PFSK-1 (cell line): ENCODE measurements at regions not wholly inside any gene's neighbourhood (a gene's known extent, or its start where the extent isn't known, plus 50 kb on each side); places are given as distances from the start of the nearest gene placed in this dataset.

Experiments used
- FOXP2 ChIP-seq: optimal IDR thresholded peaks from 2 replicates; pipeline ENCODE3; 2011; ENCODE audit warnings: borderline replicate concordance, control low read depth, inconsistent platforms; ENCODE audit not compliant: insufficient read depth; ENCODE audit errors: extremely low read length, extremely low read depth
- POLR2AphosphoS5 ChIP-seq: IDR thresholded peaks from 2 replicates; pipeline ENCODE4 v1.6.1; 2012; ENCODE audit warnings: low read depth, mild to moderate bottlenecking, control low read depth, low read length, moderate library complexity
- REST ChIP-seq, 2 experiments: IDR thresholded peaks; 2 replicates each; pipeline versions ENCODE4 v1.6.1 to v1.8.0; 2011 to 2012; ENCODE audit warnings: low read depth in 2 of 2, low read length in 2 of 2, control low read depth in 1 of 2, inconsistent platforms in 1 of 2, mild to moderate bottlenecking in 1 of 2, moderate library complexity in 1 of 2; ENCODE audit not compliant: insufficient read depth in 1 of 2
- SIN3A ChIP-seq: IDR thresholded peaks from 2 replicates; pipeline ENCODE4 v1.6.1; 2012; ENCODE audit warnings: mild to moderate bottlenecking, low read length, moderate library complexity, borderline replicate concordance; ENCODE audit not compliant: insufficient read depth
- TAF1 ChIP-seq: IDR thresholded peaks from 2 replicates; pipeline ENCODE4 v1.6.1; 2012; ENCODE audit warnings: low read length, control low read depth, borderline replicate concordance; ENCODE audit not compliant: insufficient read depth

GRCh38 chr20:62572980-62573379, 69.3 kb upstream of the SLCO4A1 start:
- TF ChIP-seq FOXP2 (no peak), POLR2AphosphoS5 (no peak), SIN3A (no peak), TAF1 (no peak), REST (IDR thresholded peaks at IDR 0.05; ENCODE audit: insufficient read depth in 1 of 2, low read depth in 2 of 2, low read length in 2 of 2) (peak; percentile 73 to 90)

GRCh38 chr20:62573817-62574216, 68.5 kb upstream of the SLCO4A1 start:
- TF ChIP-seq SIN3A (no peak), FOXP2 (no peak), TAF1 (no peak)

- TF ChIP-seq FOXP2 (no peak), REST (IDR thresholded peaks at IDR 0.05; ENCODE audit: insufficient read depth in 1 of 2, low read depth in 2 of 2, low read length in 2 of 2) (no peak), POLR2AphosphoS5 (no peak), TAF1 (no peak), SIN3A (no peak)
Measured at GRCh38 chr20:62574230-62574993, 67.9 kb upstream of the SLCO4A1 start.

DNA sequence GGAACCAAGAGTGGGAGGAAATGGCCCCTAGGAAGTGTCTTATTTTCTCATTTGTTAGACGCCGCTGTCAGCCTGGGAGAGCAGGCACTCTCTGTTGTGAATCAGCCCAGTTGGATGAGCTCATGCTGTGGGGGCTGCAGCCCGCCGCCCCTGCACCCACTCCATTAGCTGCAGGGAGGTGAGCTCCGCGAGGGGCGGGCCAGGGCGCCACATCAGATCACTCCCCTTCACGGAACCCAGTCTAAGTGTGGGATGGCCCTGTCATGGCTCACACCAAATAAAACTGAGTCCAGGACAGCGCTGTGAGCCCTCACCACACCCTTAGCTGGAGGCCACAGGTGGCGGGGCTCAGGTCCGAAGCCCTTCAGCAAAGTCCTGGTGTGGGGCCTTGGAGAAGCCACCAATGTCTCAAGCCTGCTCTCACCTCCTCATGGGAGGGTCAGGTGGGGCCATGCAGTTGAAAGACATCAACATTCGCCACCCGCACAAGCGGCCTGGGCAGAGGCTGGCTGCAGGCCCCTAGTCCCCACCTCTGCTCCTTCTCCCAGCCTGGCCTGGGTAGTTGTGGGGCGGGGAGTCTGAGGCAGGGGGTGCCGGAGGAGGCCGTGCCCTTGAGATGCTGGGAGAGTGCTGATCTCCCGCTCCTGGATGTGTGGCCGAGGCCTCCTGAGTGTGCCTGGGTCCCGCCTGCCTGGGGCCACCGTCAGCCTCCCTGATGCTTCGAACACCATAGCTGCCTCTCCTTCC, 66.2 kb upstream of the SLCO4A1 start:
- TF ChIP-seq TAF1 (no peak), REST (IDR thresholded peaks at IDR 0.05; ENCODE audit: insufficient read depth in 1 of 2, low read depth in 2 of 2, low read length in 2 of 2) (no peak), FOXP2 (no peak), POLR2AphosphoS5 (no peak), SIN3A (no peak)

- peak; percentile 85 to 93 for TF ChIP-seq REST (IDR thresholded peaks at IDR 0.05; ENCODE audit: insufficient read depth in 1 of 2, low read depth in 2 of 2, low read length in 2 of 2)
- TF ChIP-seq SIN3A = no peak
- TF ChIP-seq FOXP2 = no peak
Measured at GRCh38 chr20:62576815-62577489, 65.4 kb upstream of the SLCO4A1 start.
